HCT116 (cell line): ENCODE measurements at regions not wholly inside any gene's neighbourhood (a gene's known extent, or its start where the extent isn't known, plus 50 kb on each side); places are given as distances from the start of the nearest gene placed in this dataset.

Experiments used
- ATAC-seq: fragments of 200-7000 bp; cut with Tn5 transposase; 2 replicates; pipeline ENCODE4 v1.9.1; 2020; ENCODE audit warnings: mild to moderate bottlenecking, moderate library complexity
- BruUV-seq: library from RNA; stranded (reverse); fragments of 400-500 nt; replicated peaks from 2 replicates; lab custom pipeline; 2021; lab: Mats Ljungman, UMichigan
- CTCF ChIA-PET: fragments of 300-600 bp; sonication (Branson Sonifier 250); formaldehyde crosslinking; loops from one replicate; lab custom pipeline; 2021; ENCODE audit warnings: antibody characterized with exemption; lab: Charles Lee
- POLR2A ChIA-PET: fragments of 300-600, 350-600 bp; sonication (Branson Sonifier 250); formaldehyde crosslinking; loops from one replicate; lab custom pipeline; 2021; ENCODE audit warnings: antibody characterized with exemption; lab: Charles Lee
- RAD21 ChIA-PET, 2 experiments: fragments of 300-600 bp; sonication (Branson Sonifier 250); formaldehyde crosslinking; loops; one replicate each; lab custom pipeline; 2023; ENCODE audit warnings: low total read pairs in 2 of 2; ENCODE audit not compliant: uncharacterized antibody in 2 of 2, unreplicated experiment in 2 of 2, low non-redundant PET in 1 of 2; lab: Charles Lee
- DNase-seq: peaks from one replicate; pipeline ENCODE4 v3.0.0-alpha.2; 2010; ENCODE audit warnings: low read depth, low spot score
- H2AFZ ChIP-seq: fragments of 200-600 bp; shearing (Covaris generic), sonication (generic); 2 replicates; pipeline ENCODE4 v1.6.1; 2017; ENCODE audit warnings: low read depth, mixed run types, mixed read lengths, antibody characterized with exemption, low read length; ENCODE audit not compliant: poor library complexity, severe bottlenecking
- H3K27ac ChIP-seq: 2 replicates; pipeline ENCODE4 v1.5.1; 2012; ENCODE audit warnings: low read depth, low read length
- H3K27me3 ChIP-seq: fragments of 200-600 bp; sonication (generic); 2 replicates; pipeline ENCODE4 v1.6.1; 2016; ENCODE audit warnings: mixed run types, low read length, mixed read lengths; ENCODE audit not compliant: insufficient read depth
- H3K36me3 ChIP-seq, 2 experiments: fragments of 200-500 bp in 1 of 2; fragments of 200-600 bp in 1 of 2; sonication (Bioruptor generic) in 1 of 2; sonication (generic) in 1 of 2; 2 replicates each; pipeline versions ENCODE4 v1.5.1 to v1.6.1; 2014 to 2016; ENCODE audit warnings: low read length in 2 of 2, inconsistent platforms in 1 of 2, mixed read lengths in 1 of 2, mixed run types in 1 of 2; ENCODE audit not compliant: insufficient read depth in 2 of 2, control insufficient read depth in 1 of 2
- H3K4me1 ChIP-seq, 2 experiments: fragments of 200-600 bp in 1 of 2; sonication (generic) in 1 of 2; 2 replicates each; pipeline versions ENCODE4 v1.5.1 to v1.6.1; 2012 to 2017; ENCODE audit warnings: low read length in 2 of 2, inconsistent platforms in 1 of 2, mild to moderate bottlenecking in 1 of 2, mixed read lengths in 1 of 2, mixed run types in 1 of 2, moderate library complexity in 1 of 2; ENCODE audit not compliant: insufficient read depth in 2 of 2, control insufficient read depth in 1 of 2
- H3K4me2 ChIP-seq: fragments of 200-600 bp; sonication (generic); 2 replicates; pipeline ENCODE4 v1.6.1; 2017; ENCODE audit warnings: mixed run types, low read length, mixed read lengths
- H3K4me3 ChIP-seq, 2 experiments: fragments of 200-600 bp in 1 of 2; sonication (generic) in 1 of 2; replicated peaks in 1 of 2; 2 replicates each; pipeline ENCODE4 v1.5.1; 2011 to 2016; ENCODE audit warnings: low read length in 2 of 2, control low read depth in 1 of 2, low read depth in 1 of 2, mild to moderate bottlenecking in 1 of 2, mixed read lengths in 1 of 2, mixed run types in 1 of 2
- H3K79me2 ChIP-seq: fragments of 200-600 bp; sonication (generic); 2 replicates; pipeline ENCODE4 v1.6.1; 2017; ENCODE audit warnings: mild to moderate bottlenecking, mixed run types, low read length, moderate library complexity, mixed read lengths; ENCODE audit not compliant: insufficient read depth
- H3K9ac ChIP-seq: fragments of 200-600 bp; sonication (generic); 2 replicates; pipeline ENCODE4 v1.6.1; 2016; ENCODE audit warnings: low read length, mixed read lengths
- H3K9me2 ChIP-seq: fragments of 200-600 bp; sonication (generic), shearing (Covaris generic); 2 replicates; pipeline ENCODE4 v1.6.1; 2017; ENCODE audit warnings: mixed run types, mild to moderate bottlenecking, moderate library complexity; ENCODE audit not compliant: insufficient read depth
- H3K9me3 ChIP-seq, 2 experiments: fragments of 200-500 bp in 1 of 2; fragments of 200-600 bp in 1 of 2; sonication (Bioruptor generic) in 1 of 2; sonication (generic) in 1 of 2; 2 replicates each; pipeline ENCODE4 v1.6.1; 2014 to 2017; ENCODE audit warnings: low read length in 2 of 2, mixed read lengths in 2 of 2, inconsistent platforms in 1 of 2, low read depth in 1 of 2, mild to moderate bottlenecking in 1 of 2, mixed run types in 1 of 2, moderate library complexity in 1 of 2; ENCODE audit not compliant: control insufficient read depth in 1 of 2, insufficient read depth in 1 of 2
- H4K20me1 ChIP-seq: fragments of 200-600 bp; sonication (generic), shearing (Covaris generic); 2 replicates; pipeline ENCODE4 v1.6.1; 2017; ENCODE audit warnings: mixed run types, mild to moderate bottlenecking, moderate library complexity; ENCODE audit not compliant: insufficient read depth
- CEBPB ChIP-seq: IDR thresholded peaks from 2 replicates; pipeline ENCODE4 v1.6.1; 2012; ENCODE audit warnings: low read depth
- ELF1 ChIP-seq: IDR thresholded peaks from 2 replicates; pipeline ENCODE4 v1.6.1; 2012; ENCODE audit warnings: low read depth, borderline replicate concordance
- EZH2phosphoT487 ChIP-seq: fragments of 200-600 bp; IDR thresholded peaks from 2 replicates; pipeline ENCODE4 v1.6.1; 2018; ENCODE audit warnings: antibody characterized with exemption, borderline replicate concordance
- FOSL1 ChIP-seq: IDR thresholded peaks from 2 replicates; pipeline ENCODE4 v1.6.1; 2012; ENCODE audit warnings: low read depth
- POLR2A ChIP-seq: IDR thresholded peaks from 2 replicates; pipeline ENCODE4 v1.7.0; 2011; ENCODE audit warnings: borderline replicate concordance; ENCODE audit not compliant: insufficient read depth, insufficient read length; ENCODE audit errors: extremely low read depth
- POLR2AphosphoS5 ChIP-seq: IDR thresholded peaks from 2 replicates; pipeline ENCODE4 v1.6.1; 2011; ENCODE audit warnings: mild to moderate bottlenecking, low read depth, low read length, moderate library complexity
- RAD21 ChIP-seq: IDR thresholded peaks from 2 replicates; pipeline ENCODE4 v1.6.1; 2012; ENCODE audit warnings: low read depth, mild to moderate bottlenecking
- SIN3A ChIP-seq: IDR thresholded peaks from 2 replicates; pipeline ENCODE4 v1.6.1; 2012; ENCODE audit warnings: low read depth
- YY1 ChIP-seq: IDR thresholded peaks from 2 replicates; pipeline ENCODE4 v1.6.1; 2011; ENCODE audit warnings: low read length, low read depth, moderate library complexity, mild to moderate bottlenecking; ENCODE audit not compliant: insufficient replicate concordance; ENCODE audit errors: extremely low read depth
- ZFX ChIP-seq: fragments of 450-650 bp; IDR thresholded peaks from 2 replicates; pipeline ENCODE4 v1.6.1; 2017
- ZNF274 ChIP-seq: fragments of 200-500 bp; sonication (Bioruptor generic); IDR thresholded peaks from 2 replicates; pipeline ENCODE4 v1.6.1; 2014; ENCODE audit warnings: mild to moderate bottlenecking, low read depth, low read length, inconsistent platforms
- intact Hi-C: fragments of 100-400 bp; cut with micrococcal nuclease; formaldehyde crosslinking; loops from 2 replicates; pipeline ENCODE4 v1.10.0; 2022

DNA sequence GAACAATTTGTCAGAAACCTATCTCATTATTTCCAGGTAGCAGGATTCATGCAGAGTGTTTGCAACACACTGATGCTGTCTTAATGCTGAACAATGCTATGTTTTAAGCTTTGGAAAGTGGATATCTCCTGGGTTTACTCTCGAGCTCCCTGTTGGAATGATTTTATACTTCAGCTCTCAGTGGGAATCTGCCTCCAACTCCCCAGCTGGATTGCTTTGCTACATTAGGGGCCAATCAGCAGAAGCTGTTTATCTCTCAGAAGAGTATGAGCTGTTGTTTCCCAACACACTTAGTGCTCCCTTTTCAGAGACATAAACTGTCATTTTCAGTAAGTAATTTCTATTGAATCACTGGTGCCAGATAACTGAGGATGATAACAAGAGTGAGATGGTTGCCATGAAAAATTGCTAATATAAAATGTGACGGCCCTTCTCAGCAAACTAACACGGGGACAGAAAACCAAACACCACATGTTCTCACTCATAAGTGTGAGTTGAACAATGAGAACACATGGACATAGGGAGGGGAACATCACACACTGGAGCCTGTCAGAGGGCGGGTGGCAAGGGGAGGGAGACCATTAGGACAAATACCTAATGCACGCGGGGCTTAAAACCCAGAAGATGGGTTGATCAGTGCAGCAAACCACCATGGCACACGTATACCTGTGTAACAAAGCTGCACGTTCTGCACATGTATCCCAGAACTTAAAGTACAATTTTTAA lies 265.9 kb upstream of the RUNX1 start (continued):
- TF ChIP-seq ELF1: no peak
- TF ChIP-seq ZNF274: no peak
- TF ChIP-seq POLR2A: no peak
- no peak for TF ChIP-seq SIN3A
- TF ChIP-seq FOSL1: no peak
- no peak for TF ChIP-seq ZFX

DNA sequence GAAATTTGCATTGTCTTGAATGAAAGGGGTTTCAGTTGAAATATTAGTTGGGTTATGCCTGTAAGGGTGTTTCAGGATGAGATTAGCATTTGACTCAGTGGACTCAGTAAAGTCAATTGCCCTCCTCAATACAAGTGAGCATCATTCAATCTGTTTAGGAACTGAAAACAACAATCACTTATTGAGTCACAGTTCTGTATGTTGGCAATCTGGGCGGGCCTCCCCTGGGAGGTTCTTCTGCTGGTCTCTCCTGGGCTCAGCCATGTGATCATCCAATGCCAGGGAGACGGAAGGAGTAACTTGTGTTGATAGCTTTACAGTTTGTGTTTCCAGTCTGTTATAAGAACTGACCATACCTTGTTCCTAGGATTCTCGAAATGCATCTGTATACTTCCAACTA lies 262.9 kb upstream of the RUNX1 start:
- Histone ChIP-seq H4K20me1 (no peaks in the 10 kb centered on the region), H3K27ac (no peak overlapping the region), H3K36me3 (no peaks in the 10 kb centered on the region), H3K79me2 (no peaks in the 10 kb centered on the region), H3K4me2 (no peak overlapping the region), H3K9me2 (no peaks in the 10 kb centered on the region), H3K4me1 (no peaks in the 10 kb centered on the region), H3K27me3 (no peaks in the 10 kb centered on the region), H2AFZ (no peak overlapping the region), H3K9me3 (peaks cover 0 to 4% of the 10 kb centered on the region in 2 experiments; a peak in 1 of 4 replicates), H3K4me3 (no peak overlapping the region), H3K9ac (no peak overlapping the region)
- ATAC-seq (no peak), DNase-seq (no peak)
- intact Hi-C loops: no loop called here
- no TSS peak for BruUV-seq
- TF ChIP-seq ELF1: no peak
- CTCF ChIA-PET: no interaction called here
- POLR2A ChIA-PET: no interaction called here
- RAD21 ChIA-PET: no interaction called here

- DNase-seq (no peak), ATAC-seq (no peak)
- Histone ChIP-seq H3K27me3 (no peaks in the 10 kb centered on the region), H3K9me2 (no peaks in the 10 kb centered on the region), H3K4me2 (no peak overlapping the region), H3K4me3 (no peak overlapping the region), H3K79me2 (no peaks in the 10 kb centered on the region), H3K9ac (no peak overlapping the region), H2AFZ (no peak overlapping the region), H3K4me1 (no peaks in the 10 kb centered on the region), H4K20me1 (no peaks in the 10 kb centered on the region), H3K27ac (no peak overlapping the region), H3K9me3 (peaks cover 0 to 4% of the 10 kb centered on the region in 2 experiments; a peak in 1 of 4 replicates), H3K36me3 (no peaks in the 10 kb centered on the region)
- intact Hi-C loops: no loop called here
- TF ChIP-seq ELF1 (no peak), YY1 (no peak), EZH2phosphoT487 (no peak), POLR2AphosphoS5 (no peak), CEBPB (no peak), RAD21 (no peak)
- CTCF ChIA-PET: no interaction called here
- POLR2A ChIA-PET: no interaction called here
- RAD21 ChIA-PET: no interaction called here
- no TSS peak for BruUV-seq
These were observed 260.2 kb upstream of the RUNX1 start for GRCh38 chr21:35309316-35309715.
